Tibial artery (tissue), 4 donors: ENCODE measurements at regions not wholly inside any gene's neighbourhood (a gene's known extent, or its start where the extent isn't known, plus 50 kb on each side); places are given as distances from the start of the nearest gene placed in this dataset.

Experiments used
- DNase-seq, 2 donors: peaks; one replicate each; pipeline ENCODE4 v3.0.0-alpha.2; 2019
- H3K27ac ChIP-seq, 2 donors: fragments of 200-600 bp; sonication (generic) in 1 of 2; 1 replicate in 1 of 2; 2 replicates in 1 of 2; pipeline ENCODE4 v1.5.1; 2018 to 2019; ENCODE audit warnings: mild to moderate bottlenecking in 1 of 2
- H3K27me3 ChIP-seq, 2 donors: fragments of 200-600 bp; sonication (generic) in 1 of 2; one replicate each; pipeline versions ENCODE4 v1.5.1 to v1.6.0; 2016 to 2019
- H3K36me3 ChIP-seq, 3 donors: fragments of 200-600 bp; sonication (generic) in 2 of 3; one replicate each; pipeline ENCODE4 v1.5.1; 2016 to 2019; ENCODE audit warnings: mild to moderate bottlenecking in 2 of 3
- H3K4me1 ChIP-seq, 4 donors: fragments of 200-600 bp; sonication (generic) in 2 of 4; 1 replicate in 3 of 4; 2 replicates in 1 of 4; pipeline ENCODE4 v1.5.1; 2016 to 2019
- H3K4me3 ChIP-seq, 2 donors: fragments of 200-600 bp; sonication (generic) in 1 of 2; 1 replicate in 1 of 2; 2 replicates in 1 of 2; pipeline ENCODE4 v1.5.1; 2018 to 2019; ENCODE audit warnings: mild to moderate bottlenecking in 2 of 2
- H3K9me3 ChIP-seq, 3 donors: fragments of 200-600 bp; sonication (generic) in 1 of 3; one replicate each; pipeline ENCODE4 v1.5.1; 2016 to 2019
- intact Hi-C: fragments of 100-400 bp; cut with DNase I; formaldehyde crosslinking; loops from one replicate; pipeline ENCODE4 v1.15.0; 2023; ENCODE audit warnings: low total_unique reads
- TF ChIP-seq, protein P1 (sequence below), 2 experiments: fragments of 200-600 bp in 1 of 2; fragments of 450-650 bp in 1 of 2; IDR thresholded peaks; one replicate each; pipeline ENCODE4 v1.5.1; 2017 to 2019; ENCODE audit warnings: antibody characterized with exemption in 2 of 2, mild to moderate bottlenecking in 1 of 2, moderate library complexity in 1 of 2

DNA sequence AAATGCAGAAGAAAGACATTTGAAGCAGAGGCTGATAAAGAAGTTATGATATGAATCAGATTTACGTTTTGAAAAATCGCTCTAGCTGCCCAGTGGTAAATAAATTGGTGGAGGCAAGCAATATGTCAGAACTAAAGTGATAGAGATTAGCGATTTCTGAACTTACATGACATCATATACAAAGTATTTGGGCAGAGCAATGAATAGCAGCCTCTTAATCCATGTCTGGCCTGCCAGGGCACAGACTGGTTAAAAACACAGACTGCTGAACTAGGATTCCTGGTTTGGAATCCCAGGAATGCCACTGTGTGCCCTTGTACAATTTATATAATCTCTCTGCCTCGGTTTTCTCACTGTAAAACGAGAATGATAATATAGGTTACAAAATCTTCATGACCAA lies 243.1 kb upstream of the SETMAR start:
- intact Hi-C loops: no loop called here
- no peak for DNase-seq

DNA sequence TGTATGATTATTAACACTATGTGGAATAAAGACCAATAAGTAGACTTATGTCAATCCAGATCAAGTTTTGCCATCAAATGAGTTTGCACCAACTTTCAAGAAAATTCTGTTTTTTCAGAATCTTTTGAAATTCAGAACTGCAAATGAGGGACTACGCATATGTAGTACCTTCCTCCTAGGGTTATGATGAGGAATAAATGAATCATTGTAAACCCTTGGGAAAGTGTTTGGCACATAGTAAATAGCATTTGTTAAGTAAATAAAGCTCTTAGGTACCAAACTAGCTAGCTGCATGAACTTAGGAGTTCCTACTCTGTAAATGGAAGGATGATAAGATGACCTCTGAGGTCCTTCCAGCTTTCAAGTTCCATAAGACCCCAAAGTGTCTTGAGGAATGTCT lies 242.6 kb upstream of the SETMAR start:
- Histone ChIP-seq H3K4me1 (peaks cover 0 to 17% (median 8%) of the 10 kb centered on the region in 4 donors), H3K9me3 (no peaks in the 10 kb centered on the region), H3K27ac (no peak overlapping the region), H3K4me3 (no peak overlapping the region), H3K27me3 (no peaks in the 10 kb centered on the region), H3K36me3 (no peaks in the 10 kb centered on the region)
- intact Hi-C loops: no loop called here
- DNase-seq: no peak
- TF ChIP-seq, protein P1, sequence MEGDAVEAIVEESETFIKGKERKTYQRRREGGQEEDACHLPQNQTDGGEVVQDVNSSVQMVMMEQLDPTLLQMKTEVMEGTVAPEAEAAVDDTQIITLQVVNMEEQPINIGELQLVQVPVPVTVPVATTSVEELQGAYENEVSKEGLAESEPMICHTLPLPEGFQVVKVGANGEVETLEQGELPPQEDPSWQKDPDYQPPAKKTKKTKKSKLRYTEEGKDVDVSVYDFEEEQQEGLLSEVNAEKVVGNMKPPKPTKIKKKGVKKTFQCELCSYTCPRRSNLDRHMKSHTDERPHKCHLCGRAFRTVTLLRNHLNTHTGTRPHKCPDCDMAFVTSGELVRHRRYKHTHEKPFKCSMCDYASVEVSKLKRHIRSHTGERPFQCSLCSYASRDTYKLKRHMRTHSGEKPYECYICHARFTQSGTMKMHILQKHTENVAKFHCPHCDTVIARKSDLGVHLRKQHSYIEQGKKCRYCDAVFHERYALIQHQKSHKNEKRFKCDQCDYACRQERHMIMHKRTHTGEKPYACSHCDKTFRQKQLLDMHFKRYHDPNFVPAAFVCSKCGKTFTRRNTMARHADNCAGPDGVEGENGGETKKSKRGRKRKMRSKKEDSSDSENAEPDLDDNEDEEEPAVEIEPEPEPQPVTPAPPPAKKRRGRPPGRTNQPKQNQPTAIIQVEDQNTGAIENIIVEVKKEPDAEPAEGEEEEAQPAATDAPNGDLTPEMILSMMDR (IDR thresholded peaks at IDR 0.05): no peak

More for the DNA sequence above, 243.1 kb upstream of the SETMAR start:
- no peaks in the 10 kb centered on the region for H3K36me3 ChIP-seq
- H3K4me3 ChIP-seq: no peak overlapping the region
- H3K9me3 ChIP-seq: no peaks in the 10 kb centered on the region
- peaks cover 0 to 17% (median 8%) of the 10 kb centered on the region in 4 donors for H3K4me1 ChIP-seq
- no peaks in the 10 kb centered on the region for H3K27me3 ChIP-seq
- TF ChIP-seq, protein P1 (IDR thresholded peaks at IDR 0.05): no peak
- H3K27ac ChIP-seq: no peak overlapping the region

DNA sequence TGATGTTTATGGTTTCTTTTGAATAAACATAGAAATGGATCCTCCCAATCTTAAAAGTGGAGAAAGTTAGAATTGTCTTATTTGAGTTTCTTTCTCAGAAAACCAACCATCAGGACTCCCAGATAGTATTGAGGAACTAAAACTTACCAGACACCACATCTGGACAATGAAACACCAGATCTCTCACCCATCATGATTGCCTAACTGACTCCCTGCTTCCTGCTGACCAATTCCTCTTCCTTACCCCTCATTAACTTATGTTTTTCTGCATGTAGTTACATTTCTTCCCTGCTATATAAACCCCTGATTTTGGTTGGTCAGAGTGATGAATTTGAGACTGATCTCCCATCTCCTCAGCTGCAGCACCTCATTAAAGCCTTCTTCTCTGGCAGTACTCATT lies 242.0 kb upstream of the SETMAR start:
- H3K9me3 ChIP-seq: no peaks in the 10 kb centered on the region
- no peak overlapping the region for H3K4me3 ChIP-seq
- peaks cover 0 to 17% (median 8%) of the 10 kb centered on the region in 4 donors for H3K4me1 ChIP-seq
- TF ChIP-seq, protein P1 (IDR thresholded peaks at IDR 0.05): no peak
- no peak overlapping the region for H3K27ac ChIP-seq
- H3K27me3 ChIP-seq: no peaks in the 10 kb centered on the region
- no peaks in the 10 kb centered on the region for H3K36me3 ChIP-seq
- no peak for DNase-seq
- intact Hi-C loops: no loop called here

DNA sequence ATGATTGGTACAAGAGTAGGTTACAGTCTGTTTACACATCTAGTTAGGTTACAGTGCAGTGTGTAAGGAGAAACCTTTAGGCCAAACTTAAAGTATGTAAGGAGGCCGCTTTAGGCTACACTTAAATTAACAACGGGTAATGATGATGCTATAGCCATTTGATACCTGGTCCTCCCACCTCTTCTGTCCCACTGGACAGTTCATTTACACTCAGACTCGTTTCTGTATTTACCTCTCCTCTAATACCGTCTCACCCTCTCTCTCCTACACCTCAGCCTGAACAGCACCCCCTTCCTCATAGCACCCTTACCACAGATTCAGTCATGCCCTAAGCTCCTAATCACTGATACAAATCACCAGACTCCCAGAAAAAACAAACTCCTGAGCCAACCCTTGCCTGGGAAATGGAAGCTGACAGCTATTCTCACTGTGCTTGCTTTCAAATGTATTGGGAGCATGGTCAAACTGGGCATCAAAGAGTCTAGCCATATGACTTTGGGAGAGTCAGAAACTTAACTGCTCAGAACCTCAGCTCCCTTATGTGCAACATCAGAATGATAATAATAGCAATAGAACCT lies 241.3 kb upstream of the SETMAR start:
- Histone ChIP-seq H3K4me1 (peaks cover 0 to 17% (median 8%) of the 10 kb centered on the region in 4 donors), H3K9me3 (no peaks in the 10 kb centered on the region), H3K4me3 (no peak overlapping the region), H3K36me3 (no peaks in the 10 kb centered on the region), H3K27me3 (no peaks in the 10 kb centered on the region), H3K27ac (no peak overlapping the region)
- no peak for DNase-seq
- TF ChIP-seq, protein P1 (IDR thresholded peaks at IDR 0.05): no peak
- intact Hi-C loops: no loop called here

DNA sequence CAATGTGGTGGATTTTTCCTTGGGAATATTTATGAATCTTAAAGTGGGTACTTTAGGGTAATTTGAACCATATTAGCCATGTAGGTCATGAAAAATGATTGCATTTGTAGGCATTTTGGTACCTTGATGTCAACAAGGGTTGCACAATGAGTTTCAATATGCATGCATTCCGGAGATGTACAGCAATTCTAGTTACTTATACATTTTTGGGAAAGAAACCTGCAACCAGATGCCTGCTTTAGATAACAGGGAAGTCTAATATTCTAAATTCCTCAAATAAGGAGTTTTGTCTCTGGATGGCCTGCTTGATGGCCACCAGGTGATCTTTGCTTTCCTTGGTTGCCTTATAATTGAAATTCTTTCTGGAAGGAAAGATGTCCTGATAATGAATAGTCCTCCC lies 240.5 kb upstream of the SETMAR start:
- no peaks in the 10 kb centered on the region for H3K36me3 ChIP-seq
- intact Hi-C loops: no loop called here
- no peak for DNase-seq
- H3K9me3 ChIP-seq: no peaks in the 10 kb centered on the region
- H3K4me3 ChIP-seq: no peak overlapping the region
- H3K4me1 ChIP-seq: peaks cover 0 to 17% (median 8%) of the 10 kb centered on the region in 4 donors
- no peaks in the 10 kb centered on the region for H3K27me3 ChIP-seq
- TF ChIP-seq, protein P1 (IDR thresholded peaks at IDR 0.05): no peak
- H3K27ac ChIP-seq: no peak overlapping the region
